Jurkat, Clone E6-1 (cell line): ENCODE measurements at regions not wholly inside any gene's neighbourhood (a gene's known extent, or its start where the extent isn't known, plus 50 kb on each side); places are given as distances from the start of the nearest gene placed in this dataset.
"Not testable (repeated sequence)": the region's sequence is repeated elsewhere in the genome, so short reads cannot be mapped to it uniquely, and the experiment has no call there.

Experiments
- DNase-seq: peaks from one replicate; pipeline ENCODE4 v3.0.0-alpha.2; 2011; ENCODE audit warnings: low read depth, low spot score
- H3K4me3 ChIP-seq: 2 replicates; pipeline ENCODE4 v1.5.1; 2011; ENCODE audit warnings: mild to moderate bottlenecking, low read length, control low read depth, moderate library complexity

DNA sequence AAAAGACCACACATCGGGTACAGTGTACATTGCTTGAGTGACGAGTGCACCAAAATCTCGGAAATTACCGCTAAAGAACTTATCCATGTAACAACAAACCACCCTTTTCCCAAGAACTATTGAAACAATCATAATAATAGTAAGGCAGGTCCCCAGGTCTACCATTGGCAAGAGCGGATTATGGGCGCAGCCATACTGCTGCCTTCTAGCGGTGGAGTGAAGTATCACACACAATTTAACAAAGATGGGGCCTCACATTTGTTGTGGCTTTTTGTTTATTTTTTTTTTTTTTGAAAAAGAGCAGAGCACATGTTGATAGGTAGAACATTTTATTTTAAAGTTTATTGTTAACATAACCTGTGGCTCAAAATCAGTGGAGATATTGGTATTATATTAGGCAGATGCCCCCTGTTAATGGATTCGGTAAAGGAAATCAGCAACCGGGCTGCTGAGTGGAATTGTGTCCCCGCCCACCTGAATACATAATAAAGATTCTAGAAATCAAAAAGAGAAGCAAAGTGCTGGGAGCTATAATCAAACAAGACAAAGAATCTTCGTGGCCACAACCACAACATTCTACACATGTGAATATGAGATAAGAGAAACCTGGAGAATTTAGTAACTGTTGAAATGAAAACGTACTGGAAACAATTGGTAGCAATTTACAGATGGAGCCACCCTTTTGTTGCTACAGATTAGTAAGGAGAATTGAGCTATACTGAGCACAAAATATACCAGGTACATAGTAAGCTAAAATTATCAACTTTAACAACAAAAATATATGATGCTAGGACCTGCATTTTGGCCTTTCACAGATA lies 94.2 kb upstream of the EXOC2 start:
- peak; percentile 87 for DNase-seq
- peak overlapping the region; percentile 18; the same call in 1 of the 2 replicates for H3K4me3 ChIP-seq

DNA sequence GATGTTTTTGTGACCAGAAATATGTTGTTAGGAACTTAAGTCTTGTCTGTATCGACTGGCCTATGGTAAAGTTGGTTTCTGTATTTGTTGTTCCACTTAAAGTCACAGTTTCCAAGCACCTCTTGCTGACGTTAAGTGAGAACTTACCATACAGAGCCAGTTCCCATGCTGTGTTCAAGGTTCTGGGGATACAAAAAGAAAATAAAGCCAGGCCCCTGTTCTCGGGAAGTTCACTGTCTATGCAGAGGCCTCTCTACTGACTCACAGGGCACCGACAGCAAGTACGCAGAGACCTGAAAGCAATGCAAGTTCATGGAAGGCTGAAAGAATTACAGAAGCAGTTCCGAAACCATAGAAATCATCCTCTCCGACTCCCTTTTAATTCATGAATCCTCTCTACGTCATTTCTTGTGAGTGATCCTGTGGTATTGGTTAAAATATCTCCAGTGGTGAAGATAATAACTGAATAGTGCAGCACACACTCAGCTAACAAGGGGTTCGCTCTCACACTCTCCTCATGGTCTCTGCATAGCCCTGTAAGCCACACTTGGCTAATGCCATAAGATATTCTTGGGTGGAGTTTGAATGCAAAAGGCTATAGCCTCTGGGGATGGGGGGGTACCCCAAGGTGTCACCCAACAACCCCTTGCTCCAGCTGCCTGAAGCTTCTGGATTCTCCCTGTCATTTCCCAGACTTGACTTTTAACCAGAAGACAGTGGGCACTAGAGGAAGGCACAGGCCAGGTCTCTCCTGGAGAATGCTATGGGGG lies 91.2 kb upstream of the EXOC2 start:
- no peak overlapping the region for H3K4me3 ChIP-seq
- no peak for DNase-seq

DNA sequence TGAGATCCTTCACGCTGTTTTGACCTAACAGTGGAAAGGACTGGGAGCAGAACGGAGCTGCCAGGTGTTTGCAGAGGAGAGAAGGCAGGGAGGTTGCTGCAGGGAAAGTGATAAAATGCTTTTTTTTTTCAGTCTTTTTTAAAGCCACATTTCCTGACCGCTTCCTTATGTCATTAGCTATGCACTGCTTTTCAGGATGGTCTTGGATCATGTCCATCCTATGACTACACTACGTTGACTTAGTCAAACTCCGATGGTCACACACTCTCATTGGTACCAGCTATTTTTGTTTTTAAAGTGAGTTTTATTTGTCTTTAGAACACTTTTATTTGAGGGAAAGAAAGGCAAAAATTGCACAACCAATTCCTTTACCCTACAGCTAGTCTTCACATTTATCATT lies 89.2 kb upstream of the EXOC2 start:
- DNase-seq, result no peak

DNA sequence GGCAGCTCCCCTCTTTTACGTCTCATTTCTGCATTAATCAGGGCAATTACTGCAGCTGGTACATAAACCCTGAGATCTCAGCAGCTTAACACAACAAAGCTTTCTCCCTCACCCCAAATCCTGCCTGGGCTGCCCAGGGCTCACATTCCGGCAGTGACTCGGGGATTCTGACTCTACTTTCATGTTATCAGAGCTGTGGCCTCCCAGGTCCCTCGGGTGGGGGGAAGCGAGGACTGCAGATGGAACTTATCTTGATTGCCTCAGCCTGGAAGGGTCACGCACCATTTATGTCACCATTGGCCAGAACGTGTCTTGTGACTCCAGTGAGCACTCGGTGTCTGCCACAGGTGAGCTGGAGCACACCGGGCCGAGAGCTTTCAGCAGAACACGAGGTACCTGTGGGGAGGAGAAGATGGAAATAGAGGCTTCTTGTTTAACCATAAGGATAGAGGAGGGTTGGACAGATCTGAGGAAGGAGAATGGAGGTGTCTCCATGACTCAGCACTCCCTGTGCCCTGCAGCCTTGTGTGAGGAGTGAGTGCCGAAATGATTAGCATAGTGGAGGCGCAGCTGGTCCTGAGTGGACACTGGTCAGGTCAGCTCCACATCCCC lies 88.5 kb upstream of the EXOC2 start:
- H3K4me3 ChIP-seq, result no peak overlapping the region
- no peak for DNase-seq

More for the DNA sequence above, 89.2 kb upstream of the EXOC2 start:
- no peak overlapping the region for H3K4me3 ChIP-seq

DNA sequence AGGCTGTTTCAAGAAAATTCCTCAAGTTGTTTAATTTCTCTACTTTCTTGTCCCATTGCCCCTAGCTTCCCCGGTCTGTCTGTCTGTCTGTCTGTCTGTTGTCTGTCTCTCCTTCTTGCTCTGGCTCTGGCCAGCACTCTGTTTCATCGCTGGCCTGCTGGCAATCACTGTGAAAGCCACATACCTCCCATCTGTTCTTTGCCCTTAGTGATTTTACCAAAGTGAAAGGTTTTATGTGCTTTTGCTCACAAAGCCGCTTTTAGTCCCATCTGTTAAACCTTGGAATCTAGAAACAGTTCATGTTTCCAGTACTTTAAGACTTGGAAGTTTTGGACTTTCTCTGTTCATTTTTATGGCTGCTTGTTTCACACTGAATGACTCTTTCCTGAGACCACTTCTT lies 87.8 kb upstream of the EXOC2 start:
- DNase-seq, result no peak
- no peak overlapping the region for H3K4me3 ChIP-seq

DNA sequence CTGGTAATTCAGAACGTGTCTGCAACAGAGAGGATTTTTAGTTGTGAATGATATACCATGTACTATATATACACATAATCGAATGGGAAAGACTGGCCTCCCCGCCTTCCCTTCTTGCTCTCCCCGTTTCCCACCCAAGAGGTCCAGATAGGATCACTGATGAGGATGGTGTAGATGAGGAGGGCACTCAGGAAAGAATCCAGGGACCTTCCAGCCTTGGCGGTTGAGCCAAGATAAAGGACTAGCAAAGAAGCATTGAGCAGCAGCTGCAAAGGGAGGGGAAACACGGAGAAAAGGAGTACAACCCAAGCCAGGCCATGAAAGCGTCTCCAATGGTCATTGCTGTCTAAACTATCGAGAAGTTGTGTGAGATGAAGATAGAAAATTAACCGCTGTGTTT lies 84.0 kb upstream of the EXOC2 start:
- DNase-seq, result no peak
- no peak overlapping the region for H3K4me3 ChIP-seq

DNA sequence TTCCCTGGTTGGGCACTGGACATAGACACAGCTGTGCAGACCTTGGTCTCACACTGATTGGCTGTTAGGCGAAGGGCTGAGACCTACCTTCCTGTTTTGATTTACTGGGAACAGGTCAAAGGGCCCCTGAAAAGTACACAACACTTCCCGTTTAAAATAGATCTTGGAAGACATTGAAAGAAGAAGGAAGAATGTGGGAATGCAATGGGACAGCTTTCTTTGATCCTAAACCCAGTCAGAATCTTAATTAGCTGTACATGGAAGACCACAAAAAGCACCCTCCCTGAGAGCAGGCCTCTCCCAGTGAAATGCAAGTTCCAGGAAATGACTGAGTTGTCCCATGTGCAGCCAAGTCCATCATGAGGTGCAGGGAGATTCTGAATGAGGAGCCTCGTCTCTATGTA lies 83.6 kb upstream of the EXOC2 start:
- DNase-seq, result no peak
- no peak overlapping the region for H3K4me3 ChIP-seq

DNA sequence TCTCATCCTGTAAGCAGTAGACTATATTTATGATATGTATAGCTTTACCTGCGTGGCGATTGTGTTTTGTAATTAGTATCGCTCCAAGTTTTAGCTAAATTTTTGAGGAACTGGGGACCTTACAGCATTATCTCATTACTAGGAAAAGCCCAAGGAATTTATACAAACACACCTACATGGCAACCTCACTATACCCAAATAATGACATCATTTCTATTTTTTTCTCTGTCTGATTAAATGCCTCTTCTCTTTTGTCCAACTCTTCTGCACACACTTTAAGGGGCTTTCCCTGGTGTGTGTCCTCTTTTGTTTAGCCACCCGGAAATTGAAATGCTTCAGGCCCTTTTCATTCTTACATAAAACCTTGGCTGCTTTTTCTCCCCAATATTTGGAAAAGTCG lies 82.9 kb upstream of the EXOC2 start:
- DNase-seq, result no peak
- H3K4me3 ChIP-seq, result no peak overlapping the region

DNA sequence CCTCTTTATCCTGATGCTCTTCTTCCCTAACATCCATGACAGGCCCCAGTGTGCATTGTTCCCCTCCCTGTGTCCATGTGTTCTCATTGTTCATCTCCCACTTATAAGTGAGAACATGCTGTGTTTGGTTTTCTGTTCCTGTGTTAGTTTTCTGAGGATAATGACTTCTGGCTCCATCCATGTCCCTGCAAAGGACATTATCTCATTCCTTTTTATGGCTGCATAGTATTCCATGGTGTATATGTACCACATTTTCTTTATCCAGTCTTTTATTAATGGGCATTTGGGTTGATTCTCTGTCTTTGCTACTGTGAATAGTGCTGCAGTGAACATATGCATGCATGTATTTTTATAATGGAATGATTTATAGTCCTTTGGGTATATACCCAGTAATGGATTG lies 78.7 kb upstream of the EXOC2 start:
- not testable (repeated sequence) for DNase-seq, H3K4me3 ChIP-seq

DNA sequence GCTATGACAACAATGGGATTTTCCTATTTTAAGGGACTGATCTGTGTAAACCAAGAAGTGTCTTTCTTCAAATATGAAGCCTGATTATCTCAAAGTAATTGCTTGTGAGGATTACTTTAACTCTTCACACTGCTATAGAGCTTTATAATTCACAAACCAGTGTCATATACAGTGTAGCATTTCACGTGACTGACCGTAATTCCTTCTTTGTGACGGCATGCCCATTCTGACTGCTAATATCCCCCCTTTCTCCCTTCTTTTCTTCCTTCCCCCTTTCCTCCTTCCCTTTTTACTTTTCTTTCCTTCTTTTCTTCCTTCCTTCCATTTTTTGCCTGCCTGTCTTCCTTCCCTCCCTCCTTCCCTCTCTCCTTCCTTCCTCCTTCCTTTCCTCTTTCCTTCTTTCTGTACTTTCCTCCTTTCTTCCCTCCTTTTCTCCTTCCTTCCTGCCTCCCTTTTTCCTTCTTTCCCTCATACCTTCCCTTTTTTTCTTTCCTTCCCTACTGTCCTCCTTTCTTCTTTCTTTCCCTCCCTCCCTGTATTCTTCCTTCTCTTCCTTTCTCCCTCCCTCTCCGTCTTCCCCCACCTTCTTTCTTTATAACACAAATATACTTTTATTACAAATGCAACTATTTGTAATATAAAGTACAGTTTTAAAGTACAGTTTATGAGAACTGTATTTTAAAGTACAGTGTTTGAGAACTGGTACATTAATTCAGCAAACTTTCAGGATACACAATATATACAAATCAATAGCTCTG lies 75.0 kb upstream of the EXOC2 start:
- H3K4me3 ChIP-seq, result no peak overlapping the region
- no peak for DNase-seq

DNA sequence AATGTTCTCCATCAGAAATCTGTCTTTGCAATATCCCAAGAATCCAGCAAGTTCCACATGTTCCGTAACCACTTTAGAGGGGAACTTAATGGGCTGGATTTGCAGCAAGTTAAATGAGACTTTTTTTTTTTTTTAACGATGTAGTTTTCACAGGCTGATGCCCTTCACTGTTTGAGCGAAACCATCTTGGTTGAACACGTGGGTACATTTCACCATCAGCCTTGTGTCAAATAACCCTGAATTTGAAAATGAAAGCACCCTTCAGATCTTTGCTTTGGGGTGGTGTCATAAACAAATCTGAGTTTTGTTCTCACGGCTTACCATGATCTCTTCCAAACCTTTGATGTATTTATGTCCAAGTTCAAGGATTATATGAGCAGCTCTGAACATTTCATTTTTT lies 73.7 kb upstream of the EXOC2 start:
- no peak overlapping the region for H3K4me3 ChIP-seq
- no peak for DNase-seq

DNA sequence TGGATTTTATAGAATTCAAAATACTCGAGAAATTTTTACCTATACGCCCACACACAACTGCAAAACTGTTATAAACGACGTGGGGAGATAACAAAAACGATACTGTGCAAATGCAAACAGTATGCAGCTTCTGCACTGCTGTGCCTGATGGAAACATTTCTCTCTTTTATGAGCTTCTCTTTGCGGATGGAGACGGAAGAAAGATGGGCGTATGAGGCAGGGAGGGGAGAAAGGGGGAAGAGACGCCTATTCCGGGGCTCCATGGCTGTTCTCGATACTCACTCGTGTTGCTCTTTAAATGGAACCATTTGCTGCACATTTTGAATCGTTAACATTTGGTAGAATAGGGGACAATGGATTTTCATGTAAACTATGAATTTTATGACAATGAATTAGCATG lies 69.1 kb upstream of the EXOC2 start:
- no peak for DNase-seq
- H3K4me3 ChIP-seq, result no peak overlapping the region

DNA sequence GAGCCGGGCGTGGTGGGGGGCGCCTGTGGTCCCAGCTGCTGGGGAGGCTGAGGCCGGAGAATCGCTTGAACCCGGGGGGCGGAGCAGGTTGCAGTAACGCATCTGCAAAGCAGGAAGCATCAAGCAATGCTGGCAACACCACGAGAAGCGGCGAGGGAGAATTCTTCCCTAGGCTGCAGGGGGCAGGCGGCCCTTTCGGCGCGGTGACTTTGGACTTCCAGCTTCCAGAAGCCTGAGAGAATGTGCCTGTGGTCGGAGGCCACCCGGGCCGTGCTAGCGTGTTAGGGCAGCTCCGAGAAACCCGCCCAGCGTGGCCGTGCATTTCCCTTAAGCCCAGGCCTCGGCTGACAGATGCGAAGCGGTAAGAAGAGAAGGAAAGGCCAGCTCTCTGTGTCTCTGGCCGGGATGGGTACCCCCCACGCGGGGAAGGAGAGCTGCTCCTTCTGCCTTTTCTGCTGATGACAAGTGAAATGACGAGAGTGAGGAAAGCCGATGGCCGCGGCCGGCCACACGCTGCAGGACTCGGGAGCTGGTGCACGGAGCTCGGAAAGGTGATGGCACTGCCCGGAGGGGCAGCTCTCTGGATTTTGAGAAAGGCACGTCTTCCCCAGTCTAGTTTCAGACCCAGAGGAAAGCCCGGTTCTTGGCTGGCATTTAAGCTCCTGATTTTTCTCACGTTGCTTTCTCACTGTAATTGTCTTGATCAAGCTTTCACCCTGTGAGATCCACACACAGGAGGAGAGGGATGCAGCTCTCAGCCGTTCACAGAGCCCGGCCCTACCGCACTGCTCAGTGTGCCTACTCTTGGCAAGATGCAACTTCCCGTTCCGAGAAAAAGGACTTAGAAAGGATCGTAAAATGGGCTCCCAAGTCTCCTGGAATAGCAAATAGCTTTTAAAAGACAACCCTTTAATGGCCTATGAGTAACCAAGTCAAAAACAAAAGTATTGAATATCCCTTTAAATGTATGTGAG lies 68.3 kb upstream of the EXOC2 start:
- no peak overlapping the region for H3K4me3 ChIP-seq
- no peak for DNase-seq

DNA sequence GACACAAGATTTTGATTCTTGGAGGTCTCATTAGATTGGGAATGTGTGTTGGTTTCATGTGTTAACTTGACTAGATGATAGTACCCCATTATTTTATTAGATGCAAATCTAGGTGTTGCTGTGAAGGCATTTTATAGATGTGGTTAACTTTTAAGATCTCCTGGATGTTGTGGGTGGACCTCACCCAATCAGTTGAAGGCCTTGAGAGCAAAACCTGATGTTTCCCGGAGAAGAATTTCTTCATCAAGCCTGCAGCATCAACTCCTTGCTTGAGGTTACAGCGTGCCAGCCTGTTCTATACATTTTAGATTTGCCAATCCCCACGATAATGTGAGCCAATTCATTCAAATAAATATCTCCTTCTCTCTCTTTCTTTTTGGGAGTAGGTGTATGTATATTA lies 66.8 kb upstream of the EXOC2 start:
- H3K4me3 ChIP-seq, result no peak overlapping the region
- DNase-seq, result no peak

DNA sequence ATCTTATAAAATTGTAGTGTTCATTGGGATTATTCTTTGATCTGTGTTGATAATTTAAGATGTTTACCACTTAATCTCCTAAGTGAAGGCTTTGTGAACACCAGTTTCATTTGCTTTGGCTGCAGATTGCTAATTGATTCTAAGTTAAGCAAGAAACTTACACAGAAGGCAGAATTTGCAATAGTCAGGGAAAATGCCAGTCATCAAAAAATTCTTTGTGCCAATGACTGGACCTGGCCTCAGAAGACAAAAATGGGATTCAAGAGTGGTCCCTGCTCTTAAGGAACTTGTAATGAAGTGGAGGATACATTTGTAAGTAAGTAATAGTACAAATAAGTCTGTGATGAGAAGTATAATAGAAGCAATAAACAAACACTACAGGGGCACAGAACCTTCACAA lies 63.3 kb upstream of the EXOC2 start:
- no peak for DNase-seq
- no peak overlapping the region for H3K4me3 ChIP-seq

DNA sequence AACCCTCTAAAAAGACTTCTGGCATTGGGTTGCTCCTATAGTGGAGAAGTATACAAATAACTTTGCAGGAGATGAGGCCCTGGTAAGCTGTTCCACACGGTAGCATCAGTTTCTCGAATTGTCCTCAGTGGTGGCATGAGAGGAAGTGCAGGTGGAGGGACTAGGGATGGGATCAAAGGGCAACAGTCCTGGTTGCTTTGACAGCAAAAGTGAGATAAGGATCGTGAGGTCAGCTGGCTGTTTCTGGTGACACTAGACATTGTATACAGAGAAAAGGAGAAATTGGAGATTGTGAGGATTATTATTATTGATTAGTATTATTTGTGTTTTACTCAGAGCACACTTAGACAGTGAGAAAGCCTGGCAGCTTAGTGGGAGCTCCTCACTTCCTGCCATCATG lies 61.3 kb upstream of the EXOC2 start:
- no peak overlapping the region for H3K4me3 ChIP-seq
- DNase-seq, result no peak

DNA sequence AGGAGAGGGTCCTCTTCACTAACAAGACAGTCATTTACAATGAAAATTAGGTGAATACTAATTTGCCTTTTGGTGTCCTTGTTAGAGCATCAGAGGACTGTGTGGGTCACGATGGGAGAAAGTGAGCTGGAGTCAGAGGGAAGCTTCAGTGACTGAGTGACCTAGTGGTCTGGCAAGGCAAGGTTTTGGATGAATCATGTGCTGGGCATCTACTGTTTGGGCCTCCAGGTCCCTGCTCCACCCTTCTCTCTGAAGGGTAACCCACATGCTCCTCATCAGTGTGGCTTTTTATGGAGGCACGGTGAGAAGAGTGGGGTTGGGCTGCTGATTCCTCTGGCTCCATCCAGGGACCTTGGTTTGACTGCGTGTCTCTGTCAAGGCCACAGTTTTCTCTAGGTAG lies 60.5 kb upstream of the EXOC2 start:
- H3K4me3 ChIP-seq, result no peak overlapping the region
- no peak for DNase-seq

DNA sequence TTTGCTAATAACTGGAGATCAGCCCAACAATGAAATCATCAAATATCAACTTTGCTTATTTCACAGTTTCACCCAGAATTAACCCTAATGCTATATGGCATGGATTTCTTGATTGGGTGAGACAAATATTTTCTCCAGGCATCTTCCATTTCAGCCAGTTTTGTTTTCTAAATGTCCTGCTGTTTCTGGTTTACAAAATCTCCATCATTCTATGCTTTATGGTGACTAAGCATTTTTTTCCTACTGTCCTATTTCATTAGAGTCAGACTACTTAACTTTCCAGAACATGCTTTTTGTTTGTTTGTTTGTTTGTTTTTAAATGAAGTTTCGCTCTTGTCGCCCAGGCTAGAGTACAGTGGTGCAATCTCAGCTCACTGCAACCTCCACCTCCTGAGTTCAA lies 59.5 kb upstream of the EXOC2 start:
- no peak overlapping the region for H3K4me3 ChIP-seq
- no peak for DNase-seq

DNA sequence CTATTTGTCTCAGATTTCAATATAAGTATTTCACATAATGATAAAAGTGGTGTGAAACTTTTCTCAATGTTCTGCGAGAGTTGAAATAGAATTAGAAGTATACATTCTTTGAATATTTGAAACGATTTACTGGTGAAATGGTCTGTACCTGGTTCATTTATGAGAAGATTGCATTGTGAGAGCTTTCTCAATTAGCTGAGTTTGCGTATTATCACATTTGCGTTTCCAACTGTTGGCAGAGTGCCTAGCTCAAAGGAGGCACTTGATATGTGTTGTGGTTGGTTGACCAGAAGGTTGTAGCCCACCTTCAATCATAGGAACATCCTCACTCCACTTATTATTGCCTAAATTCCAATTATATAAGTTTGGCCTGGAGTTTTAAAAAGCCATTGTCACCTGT lies 58.8 kb upstream of the EXOC2 start:
- no peak overlapping the region for H3K4me3 ChIP-seq
- DNase-seq, result no peak
